Erythroblast (primary cell): ENCODE measurements at regions not wholly inside any gene's neighbourhood (a gene's known extent, or its start where the extent isn't known, plus 50 kb on each side); places are given as distances from the start of the nearest gene placed in this dataset.

Experiments used
- GATA1 ChIP-seq: IDR thresholded peaks from 2 replicates; pipeline ENCODE4 v1.6.1; 2011; ENCODE audit warnings: low read depth, mild to moderate bottlenecking, control low read depth, low read length, moderate library complexity
- POLR2A ChIP-seq: IDR thresholded peaks from 2 replicates; pipeline ENCODE4 v1.6.1; 2011; ENCODE audit warnings: mild to moderate bottlenecking, low read length

GRCh38 chr10:2139746-2140145 lies 402.4 kb upstream of the ADARB2 start:
- TF ChIP-seq POLR2A, result no peak
- TF ChIP-seq GATA1, result no peak
